Mammary epithelial cell (primary cell): ENCODE measurements at regions not wholly inside any gene's neighbourhood (a gene's known extent, or its start where the extent isn't known, plus 50 kb on each side); places are given as distances from the start of the nearest gene placed in this dataset.

Experiments used
- EZH2 ChIP-seq: IDR thresholded peaks from 2 replicates; pipeline ENCODE4 v1.6.1; 2012; ENCODE audit warnings: low read length, inconsistent platforms, borderline replicate concordance
- TF ChIP-seq, protein P1 (sequence below), 2 donors: IDR thresholded peaks in 1 of 2; conservative IDR thresholded peaks in 1 of 2; 2 replicates each; pipeline ENCODE4 v1.5.1; 2011 to 2012; ENCODE audit warnings: inconsistent platforms in 2 of 2, low read length in 2 of 2, mild to moderate bottlenecking in 2 of 2, control low read depth in 1 of 2, low read depth in 1 of 2; ENCODE audit not compliant: insufficient read depth in 1 of 2; ENCODE audit errors: extremely low read depth in 1 of 2

DNA sequence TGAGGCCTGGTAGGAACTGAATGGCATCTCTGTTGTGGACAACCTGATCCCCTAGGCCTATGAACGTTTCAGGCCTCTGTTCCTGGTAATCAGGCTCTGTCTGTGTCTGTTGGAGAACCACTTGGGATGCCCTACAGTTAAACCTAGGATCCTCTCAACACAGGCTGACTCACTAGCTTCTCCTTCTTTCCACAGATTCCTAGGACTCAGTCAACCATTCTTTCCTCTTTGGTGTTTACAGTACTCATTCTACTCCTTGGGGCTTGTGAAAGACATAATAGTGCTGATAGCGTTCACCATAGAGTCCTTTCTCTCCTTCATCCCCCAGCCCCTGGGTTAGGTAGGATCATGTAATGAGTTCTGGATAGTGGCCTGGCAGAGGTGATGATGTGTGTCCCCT lies 544.3 kb downstream of the METTL4 start:
- TF ChIP-seq, protein P1, sequence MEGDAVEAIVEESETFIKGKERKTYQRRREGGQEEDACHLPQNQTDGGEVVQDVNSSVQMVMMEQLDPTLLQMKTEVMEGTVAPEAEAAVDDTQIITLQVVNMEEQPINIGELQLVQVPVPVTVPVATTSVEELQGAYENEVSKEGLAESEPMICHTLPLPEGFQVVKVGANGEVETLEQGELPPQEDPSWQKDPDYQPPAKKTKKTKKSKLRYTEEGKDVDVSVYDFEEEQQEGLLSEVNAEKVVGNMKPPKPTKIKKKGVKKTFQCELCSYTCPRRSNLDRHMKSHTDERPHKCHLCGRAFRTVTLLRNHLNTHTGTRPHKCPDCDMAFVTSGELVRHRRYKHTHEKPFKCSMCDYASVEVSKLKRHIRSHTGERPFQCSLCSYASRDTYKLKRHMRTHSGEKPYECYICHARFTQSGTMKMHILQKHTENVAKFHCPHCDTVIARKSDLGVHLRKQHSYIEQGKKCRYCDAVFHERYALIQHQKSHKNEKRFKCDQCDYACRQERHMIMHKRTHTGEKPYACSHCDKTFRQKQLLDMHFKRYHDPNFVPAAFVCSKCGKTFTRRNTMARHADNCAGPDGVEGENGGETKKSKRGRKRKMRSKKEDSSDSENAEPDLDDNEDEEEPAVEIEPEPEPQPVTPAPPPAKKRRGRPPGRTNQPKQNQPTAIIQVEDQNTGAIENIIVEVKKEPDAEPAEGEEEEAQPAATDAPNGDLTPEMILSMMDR (conservative IDR thresholded peaks at IDR 0.05 in 1 of 2, IDR thresholded peaks at IDR 0.05 in 1 of 2; ENCODE audit: extremely low read depth in 1 of 2, insufficient read depth in 1 of 2, low read depth in 1 of 2, low read length in 2 of 2) = no peak
- TF ChIP-seq EZH2 = no peak
